ENCODE measurements at regions not wholly inside any gene's neighbourhood (a gene's known extent, or its start where the extent isn't known, plus 50 kb on each side); places are given as distances from the start of the nearest gene placed in this dataset.
A peak's percentile ranks its signal among the peaks of the same experiment; 100 is the strongest.
"Not testable (repeated sequence)": the region's sequence is repeated elsewhere in the genome, so short reads cannot be mapped to it uniquely, and the experiment has no call there.

DNA sequence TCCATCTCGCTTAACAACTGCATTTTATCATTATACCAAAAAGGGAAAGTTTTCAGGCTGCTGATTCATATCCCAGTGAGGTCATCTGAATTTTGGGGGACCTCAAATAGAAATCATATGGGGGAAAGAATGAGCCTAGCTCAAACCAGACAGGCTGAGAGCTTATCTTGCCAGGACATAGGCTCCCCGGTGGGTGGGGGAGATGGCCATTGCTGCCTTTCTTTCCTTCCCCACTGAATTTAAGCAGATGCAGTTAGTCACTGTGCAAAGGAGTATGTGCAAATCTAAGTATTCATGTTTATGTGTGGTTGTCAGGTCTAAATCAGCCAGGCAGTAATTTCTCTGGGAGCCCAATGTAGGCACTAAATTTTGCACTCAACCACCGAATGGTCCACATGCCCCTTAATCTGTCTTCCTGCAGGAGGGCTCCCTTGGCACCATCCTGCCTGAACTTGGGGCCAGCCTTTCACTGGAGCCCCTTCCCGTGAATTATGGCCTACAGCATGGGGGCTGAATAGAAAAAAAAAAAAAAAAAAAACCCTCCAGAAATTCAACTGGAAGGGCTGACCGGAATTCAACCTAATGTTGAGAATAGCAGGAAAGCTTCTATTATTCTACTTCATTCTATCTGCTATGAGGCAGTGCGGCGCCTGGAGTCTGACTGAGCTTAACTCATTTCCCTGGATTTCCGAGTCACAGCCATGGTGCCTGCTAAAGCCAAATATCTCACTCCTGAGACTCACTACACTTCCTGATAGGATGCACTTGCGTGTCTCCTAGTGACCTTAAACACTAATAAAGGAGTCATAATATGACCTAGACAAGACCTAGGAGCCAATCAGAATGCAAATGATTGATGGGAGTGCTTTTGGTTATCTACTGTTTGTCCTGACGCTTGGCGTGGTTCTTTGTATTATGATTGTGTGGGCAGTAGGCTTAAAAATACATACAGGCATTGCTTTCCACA lies 161.5 kb upstream of the HEY2 start:
- Histone ChIP-seq H2BK12ac (ENCODE audit: low read length) (peak overlapping the region; percentile 25), H3K9me3 (ENCODE audit: insufficient read depth, low read depth, low read length) (peaks cover 2% of the 10 kb centered on the region), H2BK120ac (ENCODE audit: insufficient read depth, low read length, poor library complexity) (no peak overlapping the region), H3K4me2 (ENCODE audit: low read length) (no peak overlapping the region), H3K79me2 (ENCODE audit: control insufficient read depth, insufficient read depth, low read length, poor library complexity) (no peaks in the 10 kb centered on the region), H3K14ac (ENCODE audit: low read length) (no peak overlapping the region), H3K4ac (ENCODE audit: low read depth, low read length) (no peak overlapping the region), H2BK5ac (ENCODE audit: low read depth, low read length, poor library complexity) (no peak overlapping the region), H3K23ac (ENCODE audit: low read length) (no peak overlapping the region), H2AK5ac (ENCODE audit: low read length) (no peak overlapping the region), H4K8ac (ENCODE audit: low read depth, low read length) (no peak overlapping the region), H3K27me3 (ENCODE audit: insufficient read depth, low read length) (no peaks in the 10 kb centered on the region), H3K4me3 (ENCODE audit: low read depth, low read length) (no peak overlapping the region), H3K27ac (ENCODE audit: low read depth, low read length) (no peak overlapping the region), H3K4me1 (ENCODE audit: control insufficient read depth in 1 of 2, insufficient read depth in 2 of 2, low read length in 2 of 2) (peaks cover 13 to 14% of the 10 kb centered on the region in 2 experiments), H4K91ac (ENCODE audit: low read depth, low read length) (no peak overlapping the region), H2AFZ (ENCODE audit: insufficient read depth, low read length, poor library complexity) (no peak overlapping the region), H3K18ac (ENCODE audit: low read length) (no peak overlapping the region), H3K79me1 (ENCODE audit: low read length) (peaks cover 13% of the 10 kb centered on the region), H3K36me3 (ENCODE audit: control insufficient read depth in 1 of 2, insufficient read depth in 2 of 2, low read length in 2 of 2) (no peaks in the 10 kb centered on the region), H4K12ac (ENCODE audit: low read depth, low read length) (no peak overlapping the region), H3K9ac (ENCODE audit: low read length) (no peak overlapping the region)
- no peak for DNase-seq
- WGBS (ENCODE audit: extremely low coverage, insufficient coverage, insufficient read length), result no CpG with 5 or more reads among the region's 11 CpGs

DNA sequence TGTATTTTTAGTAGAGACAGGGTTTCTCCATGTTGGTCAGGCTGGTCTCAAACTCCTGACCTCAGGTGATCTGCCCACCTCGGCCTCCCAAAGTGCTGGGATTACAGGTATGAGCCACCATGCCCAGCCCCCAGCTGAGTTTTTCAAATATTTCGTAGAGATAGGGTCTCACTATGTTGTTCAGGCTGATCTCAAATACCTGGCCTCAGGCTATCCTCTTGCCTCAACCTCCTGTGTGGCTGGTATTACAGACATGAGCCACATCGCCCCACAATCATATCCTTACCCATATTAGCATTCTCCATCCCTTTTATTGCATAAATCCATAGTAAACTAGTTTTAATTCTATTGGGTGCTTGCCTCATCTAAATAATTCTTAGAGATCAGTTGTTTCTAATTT lies 157.6 kb upstream of the HEY2 start:
- not testable (repeated sequence) for H3K27ac ChIP-seq (ENCODE audit: low read depth, low read length); H3K9me3 ChIP-seq (ENCODE audit: insufficient read depth, low read depth, low read length); H2BK5ac ChIP-seq (ENCODE audit: low read depth, low read length, poor library complexity); H3K27me3 ChIP-seq (ENCODE audit: insufficient read depth, low read length); H3K4me3 ChIP-seq (ENCODE audit: low read depth, low read length); H3K4me2 ChIP-seq (ENCODE audit: low read length); H2BK12ac ChIP-seq (ENCODE audit: low read length); H2AFZ ChIP-seq (ENCODE audit: insufficient read depth, low read length, poor library complexity); H4K12ac ChIP-seq (ENCODE audit: low read depth, low read length); H2AK5ac ChIP-seq (ENCODE audit: low read length); H4K91ac ChIP-seq (ENCODE audit: low read depth, low read length); H3K79me1 ChIP-seq (ENCODE audit: low read length); H2BK120ac ChIP-seq (ENCODE audit: insufficient read depth, low read length, poor library complexity); H3K79me2 ChIP-seq (ENCODE audit: control insufficient read depth, insufficient read depth, low read length, poor library complexity); H3K36me3 ChIP-seq (ENCODE audit: control insufficient read depth in 1 of 2, insufficient read depth in 2 of 2, low read length in 2 of 2); H3K14ac ChIP-seq (ENCODE audit: low read length); H3K18ac ChIP-seq (ENCODE audit: low read length); H3K4ac ChIP-seq (ENCODE audit: low read depth, low read length); H3K9ac ChIP-seq (ENCODE audit: low read length); H3K4me1 ChIP-seq (ENCODE audit: control insufficient read depth in 1 of 2, insufficient read depth in 2 of 2, low read length in 2 of 2); H3K23ac ChIP-seq (ENCODE audit: low read length); H4K8ac ChIP-seq (ENCODE audit: low read depth, low read length)
- WGBS (ENCODE audit: extremely low coverage, insufficient coverage, insufficient read length), result no CpG with 5 or more reads among the region's 3 CpGs
- DNase-seq, result peak; percentile 78 to 88

GRCh38 chr6:125593746-125594145 lies 155.7 kb upstream of the HEY2 start:
- H2BK120ac ChIP-seq (ENCODE audit: insufficient read depth, low read length, poor library complexity), result peak overlapping the region; percentile 60
- H3K14ac ChIP-seq (ENCODE audit: low read length), result no peak overlapping the region
- H4K12ac ChIP-seq (ENCODE audit: low read depth, low read length), result no peak overlapping the region
- no peak overlapping the region for H3K18ac ChIP-seq (ENCODE audit: low read length)
- DNase-seq, result no peak
- H2AFZ ChIP-seq (ENCODE audit: insufficient read depth, low read length, poor library complexity), result no peak overlapping the region
- H2BK12ac ChIP-seq (ENCODE audit: low read length), result no peak overlapping the region
- H3K9ac ChIP-seq (ENCODE audit: low read length), result no peak overlapping the region
- H4K8ac ChIP-seq (ENCODE audit: low read depth, low read length), result no peak overlapping the region
- H3K79me2 ChIP-seq (ENCODE audit: control insufficient read depth, insufficient read depth, low read length, poor library complexity), result peaks cover 2% of the 10 kb centered on the region
- no peak overlapping the region for H3K23ac ChIP-seq (ENCODE audit: low read length)
- no peak overlapping the region for H3K4ac ChIP-seq (ENCODE audit: low read depth, low read length)
- no peak overlapping the region for H2AK5ac ChIP-seq (ENCODE audit: low read length)
- H3K4me1 ChIP-seq (ENCODE audit: control insufficient read depth in 1 of 2, insufficient read depth in 2 of 2, low read length in 2 of 2), result peaks cover 2 to 11% of the 10 kb centered on the region in 2 experiments
- no peaks in the 10 kb centered on the region for H3K9me3 ChIP-seq (ENCODE audit: insufficient read depth, low read depth, low read length)
- H3K4me2 ChIP-seq (ENCODE audit: low read length), result no peak overlapping the region
- H3K79me1 ChIP-seq (ENCODE audit: low read length), result peaks cover 2% of the 10 kb centered on the region
- H4K91ac ChIP-seq (ENCODE audit: low read depth, low read length), result no peak overlapping the region
- H3K27me3 ChIP-seq (ENCODE audit: insufficient read depth, low read length), result no peaks in the 10 kb centered on the region
- H3K4me3 ChIP-seq (ENCODE audit: low read depth, low read length), result no peak overlapping the region
- no peak overlapping the region for H2BK5ac ChIP-seq (ENCODE audit: low read depth, low read length, poor library complexity)
- H3K36me3 ChIP-seq (ENCODE audit: control insufficient read depth in 1 of 2, insufficient read depth in 2 of 2, low read length in 2 of 2), result no peaks in the 10 kb centered on the region
- H3K27ac ChIP-seq (ENCODE audit: low read depth, low read length), result no peak overlapping the region

GRCh38 chr6:125596020-125596419 lies 153.4 kb upstream of the HEY2 start:
- Histone ChIP-seq H4K12ac (ENCODE audit: low read depth, low read length) (no peak overlapping the region), H3K14ac (ENCODE audit: low read length) (no peak overlapping the region), H3K18ac (ENCODE audit: low read length) (no peak overlapping the region), H2AFZ (ENCODE audit: insufficient read depth, low read length, poor library complexity) (no peak overlapping the region), H3K36me3 (ENCODE audit: control insufficient read depth in 1 of 2, insufficient read depth in 2 of 2, low read length in 2 of 2) (no peaks in the 10 kb centered on the region), H2AK5ac (ENCODE audit: low read length) (no peak overlapping the region), H3K27me3 (ENCODE audit: insufficient read depth, low read length) (no peaks in the 10 kb centered on the region), H2BK5ac (ENCODE audit: low read depth, low read length, poor library complexity) (no peak overlapping the region), H3K4me3 (ENCODE audit: low read depth, low read length) (no peak overlapping the region), H2BK12ac (ENCODE audit: low read length) (no peak overlapping the region), H2BK120ac (ENCODE audit: insufficient read depth, low read length, poor library complexity) (no peak overlapping the region), H3K23ac (ENCODE audit: low read length) (no peak overlapping the region), H3K27ac (ENCODE audit: low read depth, low read length) (no peak overlapping the region), H3K4me1 (ENCODE audit: control insufficient read depth in 1 of 2, insufficient read depth in 2 of 2, low read length in 2 of 2) (peaks cover 2 to 11% of the 10 kb centered on the region in 2 experiments), H3K9me3 (ENCODE audit: insufficient read depth, low read depth, low read length) (no peaks in the 10 kb centered on the region), H3K79me2 (ENCODE audit: control insufficient read depth, insufficient read depth, low read length, poor library complexity) (peaks cover 2% of the 10 kb centered on the region), H3K4me2 (ENCODE audit: low read length) (no peak overlapping the region), H4K91ac (ENCODE audit: low read depth, low read length) (no peak overlapping the region), H3K4ac (ENCODE audit: low read depth, low read length) (no peak overlapping the region), H3K9ac (ENCODE audit: low read length) (no peak overlapping the region), H3K79me1 (ENCODE audit: low read length) (peaks cover 2% of the 10 kb centered on the region), H4K8ac (ENCODE audit: low read depth, low read length) (no peak overlapping the region)
- WGBS (ENCODE audit: extremely low coverage, insufficient coverage, insufficient read length), result no CpG with 5 or more reads among the region's 3 CpGs
- no peak for DNase-seq

Data from trophoblast cell (in vitro differentiated cells and primary cell).